HG03442 (cell line): ENCODE measurements at regions not wholly inside any gene's neighbourhood (a gene's known extent, or its start where the extent isn't known, plus 50 kb on each side); places are given as distances from the start of the nearest gene placed in this dataset.

Experiments used
- ATAC-seq: cut with Tn5 transposase; IDR thresholded peaks from one replicate; pipeline ENCODE4 v1.9.1; 2021; ENCODE audit warnings: mild to moderate bottlenecking, moderate library complexity; ENCODE audit not compliant: unreplicated experiment

DNA sequence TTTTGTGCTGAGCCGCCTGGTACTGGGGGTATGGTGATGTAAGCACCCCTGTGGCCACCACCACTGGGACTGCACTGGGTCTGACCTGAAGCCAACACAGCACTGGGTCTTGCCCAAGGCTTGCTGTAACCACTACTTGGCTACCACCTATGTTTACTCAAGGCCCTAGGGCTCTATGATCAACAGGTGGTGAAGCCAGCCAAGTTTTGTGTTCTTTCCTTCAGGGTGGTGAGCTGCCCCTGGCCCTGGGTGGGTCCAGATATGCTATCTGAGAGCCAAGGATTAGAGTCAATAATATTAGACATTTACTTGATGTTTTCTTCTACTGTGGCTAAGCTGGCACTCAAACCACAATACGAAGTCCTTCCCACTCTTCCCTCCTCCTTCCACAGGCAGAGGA is 55.1 kb upstream of the PAGE4 start:
- ATAC-seq = no peak

DNA sequence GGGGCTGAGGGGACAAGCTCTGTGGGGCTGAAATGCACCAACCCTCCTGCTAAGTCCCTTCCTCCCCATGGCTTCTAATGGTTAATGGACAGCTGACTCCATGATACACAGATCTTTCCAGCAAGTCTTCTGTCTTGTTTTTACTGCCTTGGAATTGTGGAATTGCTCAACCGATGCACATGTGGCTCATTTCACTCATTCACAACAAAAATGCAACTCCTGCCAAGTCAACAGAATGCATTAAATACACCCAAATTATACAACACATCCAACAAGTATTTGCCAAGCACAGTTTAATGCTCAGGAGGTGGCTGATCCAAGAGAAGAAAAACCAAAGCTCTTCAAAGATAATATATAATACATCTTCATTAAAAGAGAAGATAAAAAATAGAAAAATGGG is 61.9 kb upstream of the PAGE4 start:
- ATAC-seq = no peak

DNA sequence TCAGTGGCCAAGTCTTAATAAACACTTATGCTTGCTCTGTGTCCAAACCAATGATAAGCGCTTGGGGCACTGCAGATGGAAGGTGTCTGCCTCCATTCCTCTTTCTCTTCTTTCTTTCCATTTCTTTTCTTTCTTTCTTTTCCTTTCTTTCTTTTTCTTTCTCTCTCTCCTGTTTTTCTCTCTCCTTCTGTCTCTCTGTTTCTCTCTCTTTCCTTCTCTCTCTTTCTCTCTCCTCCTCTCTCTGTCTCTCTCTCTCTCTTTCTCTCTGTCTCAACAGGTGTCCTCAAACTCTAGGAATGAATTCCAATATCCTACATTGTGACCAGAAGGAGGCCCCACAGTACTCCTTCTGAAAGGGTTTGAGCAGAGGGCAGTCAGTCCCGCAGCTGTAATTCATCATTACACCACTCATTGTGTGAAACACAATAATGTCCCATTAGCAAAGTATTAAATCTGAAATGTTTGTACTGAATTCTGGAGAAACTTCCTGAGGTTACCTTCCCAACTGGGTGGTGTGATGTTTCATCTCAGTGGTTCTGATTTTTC is 66.5 kb upstream of the PAGE1 start:
- no peak for ATAC-seq

DNA sequence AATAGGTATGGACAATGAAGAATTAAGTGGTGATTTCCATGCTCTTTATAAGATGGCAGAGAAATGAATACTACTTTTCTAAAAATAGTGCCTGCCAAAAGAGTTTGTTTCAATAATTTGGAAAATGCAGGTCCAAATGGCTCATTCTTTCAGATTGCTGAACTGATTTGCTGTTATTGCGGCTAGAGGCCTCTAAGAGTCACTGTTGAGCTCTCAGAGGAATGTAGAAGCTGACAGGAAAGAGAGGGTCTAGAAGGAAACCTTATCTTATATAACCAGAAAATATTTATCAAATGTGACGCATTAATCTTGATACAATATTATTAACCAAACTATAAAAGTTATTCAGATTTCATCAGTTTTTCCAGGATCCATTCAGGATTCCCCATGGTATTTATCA is 65.7 kb upstream of the PAGE1 start:
- no peak for ATAC-seq

DNA sequence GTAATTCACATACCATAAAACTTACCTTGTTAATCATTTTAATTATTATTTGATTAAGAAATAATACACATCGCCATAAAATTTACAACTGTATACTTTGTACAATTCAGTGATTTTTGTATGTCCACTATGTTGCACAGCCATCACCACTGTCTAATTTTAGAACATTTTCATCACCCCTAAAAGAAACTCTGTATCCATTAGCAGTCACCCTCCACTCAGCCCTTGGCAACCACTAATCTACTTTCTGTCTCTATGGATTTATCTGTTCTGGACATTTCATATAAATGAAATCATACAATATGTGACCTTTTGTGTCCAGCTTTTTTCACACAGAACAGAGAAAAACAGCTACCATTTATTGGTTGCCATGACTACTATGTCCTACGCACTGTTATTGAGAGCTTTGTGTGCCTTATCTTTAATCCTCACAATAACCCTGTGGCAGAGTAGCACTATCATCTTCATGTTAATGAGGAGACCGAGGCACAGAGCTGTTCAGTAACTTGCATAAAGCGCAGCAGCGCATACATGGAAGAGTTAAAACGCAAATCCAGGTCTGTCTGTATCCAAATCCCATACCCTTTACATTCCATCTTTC is 64.6 kb upstream of the PAGE1 start:
- ATAC-seq = no peak

DNA sequence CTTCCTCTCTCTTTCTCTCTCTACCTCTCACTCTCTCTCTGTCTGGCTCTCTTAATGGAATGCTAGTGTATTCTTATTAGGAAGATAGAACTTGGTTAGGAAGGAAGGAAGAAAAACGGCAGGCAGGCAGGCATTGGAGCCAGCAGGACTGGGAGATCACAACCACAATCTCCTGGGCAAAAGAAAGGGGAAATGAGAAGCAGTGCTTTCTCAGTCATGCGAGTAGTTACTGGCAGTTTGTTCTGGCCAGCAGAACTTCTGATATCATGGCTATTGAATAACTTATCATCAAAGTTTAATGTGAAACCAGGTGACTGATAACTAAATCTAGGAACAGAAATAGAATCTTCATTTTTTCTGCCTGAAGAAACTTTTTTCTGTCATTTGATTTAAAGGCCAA is 60.9 kb upstream of the PAGE1 start:
- no peak for ATAC-seq

DNA sequence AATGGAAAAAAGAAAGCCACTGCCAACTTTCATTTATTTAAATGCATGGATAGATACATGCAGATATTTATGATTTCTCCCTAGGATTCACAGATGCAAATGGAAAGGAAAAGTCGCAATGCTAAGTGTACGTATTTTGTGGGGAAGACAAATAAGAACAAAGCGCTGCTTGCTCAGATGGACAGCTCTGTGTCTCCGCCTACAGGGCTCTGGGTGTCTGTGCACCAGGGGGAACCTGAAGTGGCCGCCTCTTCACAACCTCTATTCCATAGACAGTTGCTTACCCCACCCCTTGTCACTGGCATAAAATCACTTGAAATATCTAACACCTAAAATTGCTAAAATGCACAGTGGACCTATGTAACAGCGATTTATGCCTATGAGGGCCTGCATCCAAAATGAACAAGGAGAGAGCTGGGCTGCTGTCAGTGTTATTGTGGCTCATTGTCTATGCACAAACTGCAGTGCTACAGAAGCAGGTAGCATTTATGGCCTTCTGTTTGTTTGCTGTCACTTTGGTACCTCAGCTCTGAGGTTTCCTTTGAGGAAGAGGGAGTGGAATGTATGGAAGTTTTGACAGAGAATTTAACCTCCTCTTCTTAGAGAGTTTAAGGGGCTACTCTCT is 58.6 kb upstream of the PAGE1 start:
- peak; percentile 67 for ATAC-seq

DNA sequence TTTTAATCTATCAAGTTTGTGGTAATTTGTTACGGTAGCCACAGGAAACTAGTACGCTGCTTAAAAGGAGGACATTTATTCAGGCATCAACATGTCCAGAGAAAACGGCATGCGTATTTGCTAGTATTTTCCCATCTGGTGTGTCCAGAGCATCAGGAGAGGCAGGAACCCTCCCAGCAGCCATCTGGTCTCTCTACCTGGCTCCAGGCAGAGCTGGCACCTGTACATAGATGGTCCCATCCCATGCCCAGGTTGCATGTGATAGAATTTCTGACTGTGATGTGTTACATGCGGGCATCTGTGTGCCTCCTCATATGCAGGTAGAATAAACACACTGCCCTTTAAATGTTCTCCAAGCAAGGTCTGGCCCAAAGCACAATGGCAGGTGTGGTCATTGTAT is 57.9 kb upstream of the PAGE1 start:
- ATAC-seq = no peak

DNA sequence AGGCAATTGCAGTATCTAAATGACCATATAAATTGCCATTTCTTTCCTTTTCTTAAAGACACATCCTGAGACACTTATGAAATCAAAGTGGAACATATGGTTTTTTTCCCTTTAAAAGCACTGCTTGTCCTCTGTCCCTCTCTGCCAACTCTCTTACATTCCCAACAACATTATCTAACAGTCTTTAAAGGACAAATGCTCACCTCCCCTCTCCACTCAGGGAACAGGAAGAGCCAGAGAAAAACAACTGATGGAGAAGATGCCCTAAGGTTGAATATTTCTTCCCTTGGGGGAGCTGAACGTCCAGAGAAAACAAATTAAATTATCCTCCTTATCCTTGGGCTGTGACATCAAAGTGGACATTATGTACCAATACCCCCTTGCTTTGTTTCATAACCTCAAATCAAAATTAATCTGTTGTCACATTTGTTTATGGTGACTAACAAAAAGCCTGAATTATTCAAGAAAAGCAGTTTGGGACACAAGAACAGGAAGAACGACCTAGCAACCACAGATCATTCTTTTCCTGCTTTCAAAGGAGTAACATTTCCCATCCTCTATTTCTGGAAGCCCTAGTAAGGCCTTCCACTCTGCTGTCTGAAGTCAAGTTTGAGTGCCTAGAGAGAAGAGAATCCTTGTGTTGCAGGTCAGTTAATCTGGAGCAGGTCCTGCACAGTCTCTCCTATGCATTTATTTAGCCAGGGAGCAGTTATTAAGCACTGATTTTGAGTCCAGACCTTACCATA is 52.6 kb upstream of the PAGE1 start:
- no peak for ATAC-seq

DNA sequence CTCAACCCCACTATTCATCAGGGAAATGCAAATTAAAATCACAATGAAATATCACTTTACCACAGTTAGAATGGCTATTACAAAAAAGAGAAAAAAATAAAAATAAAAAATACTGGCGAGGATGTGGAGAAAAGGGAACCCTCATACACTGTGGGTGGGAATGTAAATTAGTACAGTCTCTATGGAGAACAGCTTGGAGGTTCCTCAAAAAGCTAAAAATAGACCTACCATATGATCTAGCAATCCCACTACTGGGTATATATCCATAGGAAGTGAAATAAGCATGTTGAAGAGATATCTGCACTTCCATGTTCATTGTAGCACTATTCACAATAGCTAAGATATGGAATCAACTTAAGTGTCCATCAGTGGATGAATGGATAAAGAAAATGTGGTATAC is 50.5 kb upstream of the PAGE1 start:
- no peak for ATAC-seq
